IMR-90 (cell line): ENCODE measurements at regions not wholly inside any gene's neighbourhood (a gene's known extent, or its start where the extent isn't known, plus 50 kb on each side); places are given as distances from the start of the nearest gene placed in this dataset.
A peak's percentile ranks its signal among the peaks of the same experiment; 100 is the strongest.
"Not testable (repeated sequence)": the region's sequence is repeated elsewhere in the genome, so short reads cannot be mapped to it uniquely, and the experiment has no call there.

Experiments used
- ATAC-seq: fragments of 200-7000 bp; cut with Tn5 transposase; 2 replicates; pipeline ENCODE4 v1.9.1; 2020; ENCODE audit warnings: low read depth, mild to moderate bottlenecking, moderate library complexity
- BruUV-seq: library from RNA; stranded (reverse); fragments of 400-500 nt; replicated peaks from 2 replicates; lab custom pipeline; 2021; lab: Mats Ljungman, UMichigan
- CTCF ChIA-PET: fragments of 300-600 bp; formaldehyde crosslinking; extraction: SDS; loops from one replicate; lab custom pipeline; 2021; ENCODE audit warnings: antibody characterized with exemption; lab: Yijun Ruan, JAX
- POLR2A ChIA-PET: fragments of 300-600 bp; sonication (Branson Sonifier 250); formaldehyde crosslinking; loops from one replicate; lab custom pipeline; 2022; ENCODE audit warnings: antibody characterized with exemption; ENCODE audit not compliant: unreplicated experiment; lab: Charles Lee
- DNase-seq: peaks from one replicate; pipeline ENCODE4 v3.0.0; 2013
- H2AFZ ChIP-seq: replicated peaks from 2 replicates; pipeline ENCODE3; 2013; ENCODE audit warnings: low read length, mild to moderate bottlenecking; ENCODE audit not compliant: poor library complexity
- H2AK5ac ChIP-seq: 2 replicates; pipeline ENCODE4 v1.6.1; 2013; ENCODE audit warnings: low read depth, low read length, inconsistent platforms
- H2AK9ac ChIP-seq: replicated peaks from 2 replicates; pipeline ENCODE3; 2013; ENCODE audit warnings: mild to moderate bottlenecking, low read depth, low read length, moderate library complexity; ENCODE audit not compliant: poor library complexity
- H2BK120ac ChIP-seq: 2 replicates; pipeline ENCODE4 v1.6.1; 2013; ENCODE audit warnings: low read depth, low read length, inconsistent platforms
- H2BK15ac ChIP-seq: 3 replicates; pipeline ENCODE4 v1.6.1; 2013; ENCODE audit warnings: low read depth, low read length, inconsistent platforms
- H2BK20ac ChIP-seq: 2 replicates; pipeline ENCODE4 v1.6.1; 2013; ENCODE audit warnings: low read depth, mild to moderate bottlenecking, inconsistent platforms, low read length, moderate library complexity
- H2BK5ac ChIP-seq: 2 replicates; pipeline ENCODE4 v1.6.1; 2013; ENCODE audit warnings: mild to moderate bottlenecking, low read depth, low read length, inconsistent platforms; ENCODE audit not compliant: poor library complexity, severe bottlenecking
- H3K14ac ChIP-seq: replicated peaks from 2 replicates; pipeline ENCODE4 v1.6.1; 2013; ENCODE audit warnings: low read depth, low read length, inconsistent platforms
- H3K18ac ChIP-seq: 2 replicates; pipeline ENCODE4 v1.6.1; 2013; ENCODE audit warnings: low read depth, low read length, control low read depth
- H3K23ac ChIP-seq: 2 replicates; pipeline ENCODE4 v1.6.1; 2013; ENCODE audit warnings: low read depth, low read length, inconsistent platforms
- H3K27ac ChIP-seq: 2 replicates; pipeline ENCODE4 v1.5.1; 2013; ENCODE audit warnings: mild to moderate bottlenecking, control low read depth, low read length; ENCODE audit not compliant: insufficient read depth
- H3K27me3 ChIP-seq: 2 replicates; pipeline ENCODE4 v1.6.1; 2013; ENCODE audit warnings: low read length; ENCODE audit not compliant: control insufficient read depth, insufficient read depth
- H3K36me3 ChIP-seq: 2 replicates; pipeline ENCODE4 v1.6.1; 2013; ENCODE audit warnings: low read length, mixed read lengths; ENCODE audit not compliant: control insufficient read depth, insufficient read depth
- H3K4ac ChIP-seq: 2 replicates; pipeline ENCODE4 v1.6.1; 2013; ENCODE audit warnings: low read depth, low read length, inconsistent platforms
- H3K4me1 ChIP-seq: 2 replicates; pipeline ENCODE4 v1.6.1; 2013; ENCODE audit warnings: low read length, mixed read lengths; ENCODE audit not compliant: control insufficient read depth, insufficient read depth
- H3K4me2 ChIP-seq: 2 replicates; pipeline ENCODE4 v1.6.1; 2013; ENCODE audit warnings: low read depth, mild to moderate bottlenecking, control low read depth, low read length, moderate library complexity
- H3K4me3 ChIP-seq: 2 replicates; pipeline ENCODE4 v1.5.1; 2013; ENCODE audit warnings: low read depth, mild to moderate bottlenecking, control low read depth, low read length, moderate library complexity; ENCODE audit not compliant: insufficient read depth
- H3K56ac ChIP-seq: 2 replicates; pipeline ENCODE4 v1.6.1; 2013; ENCODE audit warnings: low read length, inconsistent platforms; ENCODE audit not compliant: insufficient read depth; ENCODE audit errors: extremely low read depth
- H3K79me1 ChIP-seq, 2 experiments: 2 replicates each; pipeline ENCODE4 v1.6.1; 2013; ENCODE audit warnings: low read length in 2 of 2, inconsistent platforms in 1 of 2, low read depth in 1 of 2
- H3K9ac ChIP-seq: 2 replicates; pipeline ENCODE4 v1.6.1; 2013; ENCODE audit warnings: low read depth, low read length, control low read depth
- H3K9me1 ChIP-seq: 2 replicates; pipeline ENCODE4 v1.6.1; 2013; ENCODE audit warnings: low read length, inconsistent platforms; ENCODE audit not compliant: insufficient read depth
- H3K9me3 ChIP-seq: 2 replicates; pipeline ENCODE4 v1.6.1; 2013; ENCODE audit warnings: low read length; ENCODE audit not compliant: control insufficient read depth, insufficient read depth
- H4K20me1 ChIP-seq: 2 replicates; pipeline ENCODE4 v1.6.1; 2013; ENCODE audit warnings: low read length, inconsistent platforms; ENCODE audit not compliant: insufficient read depth
- H4K5ac ChIP-seq: 2 replicates; pipeline ENCODE4 v1.6.1; 2013; ENCODE audit warnings: mild to moderate bottlenecking, low read depth, low read length, control low read depth
- H4K8ac ChIP-seq, 2 experiments: 2 replicates each; pipeline ENCODE4 v1.6.1; 2013; ENCODE audit warnings: low read depth in 2 of 2, low read length in 2 of 2, control low read depth in 1 of 2, inconsistent platforms in 1 of 2
- H4K91ac ChIP-seq: 2 replicates; pipeline ENCODE4 v1.6.1; 2013; ENCODE audit warnings: low read depth, low read length, inconsistent platforms; ENCODE audit not compliant: insufficient read depth
- MAFK ChIP-seq: IDR thresholded peaks from 2 replicates; pipeline ENCODE4 v1.6.1; 2012; ENCODE audit warnings: low read depth, low read length, improper control_type of control experiment
- WGBS, 2 experiments: methylation state at CpG; one replicate each; pipeline versions ENCODE4 v1.1.5 to v1.1.7; 2013; ENCODE audit warnings: missing lambda C conversion rate in 2 of 2; ENCODE audit not compliant: insufficient read length in 1 of 2; ENCODE audit errors: extremely low coverage in 2 of 2; 5-methylcytosine and 5-hydroxymethylcytosine counted together
- dilution Hi-C: fragments of 300-500 bp; cut with HindIII; formaldehyde crosslinking; loops from one replicate; pipeline ENCODE4 v1.14.3; 2018; ENCODE audit warnings: low sequenced_read_pairs; ENCODE audit not compliant: unreplicated experiment
- in situ Hi-C: fragments of 300-500 bp; cut with MboI; formaldehyde crosslinking; loops from 3 replicates; pipeline ENCODE4 v1.14.3; 2019; ENCODE audit warnings: low sequenced_read_pairs, inconsistent platforms, mixed read lengths
- intact Hi-C: fragments of 100-400 bp; cut with micrococcal nuclease; formaldehyde crosslinking; loops from 2 replicates; pipeline ENCODE4 v1.10.0; 2022

DNA sequence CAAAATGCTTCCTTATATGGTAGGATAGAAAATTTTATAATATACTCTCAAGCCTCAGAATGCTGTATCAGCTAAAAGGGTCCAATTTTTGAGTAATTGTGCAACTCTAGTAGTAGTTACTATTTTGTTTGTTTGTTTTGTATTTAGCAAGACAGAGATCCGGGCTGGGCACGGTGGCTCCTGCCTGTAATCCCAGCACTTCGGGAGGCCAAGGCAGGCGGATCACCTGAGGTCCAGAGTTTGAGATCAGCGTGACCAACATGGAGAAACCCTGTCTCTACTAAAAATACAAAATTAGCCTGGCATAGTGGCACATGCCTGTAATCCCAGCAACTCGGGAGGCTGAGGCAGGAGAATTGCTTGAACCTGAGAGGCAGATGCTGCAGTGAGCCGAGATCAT, 216.8 kb upstream of the CT83 start:
- WGBS, 2 experiments, result no CpG with 5 or more reads among the region's 7 CpGs
- POLR2A ChIA-PET, result not testable (repeated sequence)

More for the DNA sequence above, 216.8 kb upstream of the CT83 start:
- H3K9ac ChIP-seq, H2BK120ac ChIP-seq, BruUV-seq, H3K27me3 ChIP-seq, H3K56ac ChIP-seq, intact Hi-C loops, H4K20me1 ChIP-seq, DNase-seq, H3K9me1 ChIP-seq, H2AK9ac ChIP-seq, ATAC-seq, H3K18ac ChIP-seq, H3K14ac ChIP-seq, H2BK15ac ChIP-seq, H2BK20ac ChIP-seq, H3K4me3 ChIP-seq, H2BK5ac ChIP-seq, CTCF ChIA-PET, H4K5ac ChIP-seq, H3K4ac ChIP-seq, H3K4me1 ChIP-seq, H3K79me1 ChIP-seq, H4K8ac ChIP-seq, H3K23ac ChIP-seq, H3K36me3 ChIP-seq, H2AFZ ChIP-seq, H3K27ac ChIP-seq, dilution Hi-C loops, H4K91ac ChIP-seq, H3K9me3 ChIP-seq, H3K4me2 ChIP-seq, H2AK5ac ChIP-seq: not testable (repeated sequence)
- in situ Hi-C loops, result loop anchor here (5.0 kb wide), 1 partner anchor 232 kb away; no protein-coding TSS in a partner anchor
- TF ChIP-seq MAFK, result 0 out of 2 replicates have a peak, but pooled peaks have one; percentile 32
